Pancreas (tissue), 10 donors: ENCODE measurements at regions not wholly inside any gene's neighbourhood (a gene's known extent, or its start where the extent isn't known, plus 50 kb on each side); places are given as distances from the start of the nearest gene placed in this dataset.

Experiments
- ATAC-seq, 4 donors: fragments of 200-7000 bp; cut with Tn5 transposase; one replicate each; pipeline versions ENCODE4 v1.8.0 to v1.9.1; 2020; ENCODE audit warnings: mild to moderate bottlenecking in 4 of 4, moderate library complexity in 4 of 4
- DNase-seq, 6 donors: peaks; one replicate each; pipeline ENCODE4 v3.0.0-alpha.2; 2020
- FAIRE-seq: peaks from 2 replicates; lab custom pipeline; 2012; peaks lifted over from hg19 to GRCh38; lab: Jason Lieb, UNC
- H3K27ac ChIP-seq, 4 donors: fragments of 200-600 bp; sonication (generic); 1 replicate in 3 of 4; 2 replicates in 1 of 4; pipeline versions ENCODE4 v1.5.0 to v1.8.0; 2020
- H3K27me3 ChIP-seq, 4 donors: fragments of 200-600 bp; one replicate each; pipeline ENCODE4 v1.8.0; 2021
- H3K36me3 ChIP-seq, 3 donors: fragments of 200-600 bp; sonication (generic) in 1 of 3; one replicate each; pipeline versions ENCODE4 v1.5.0 to v1.8.0; 2020 to 2021
- H3K4me1 ChIP-seq, 3 donors: fragments of 200-600 bp; one replicate each; pipeline ENCODE4 v1.8.0; 2021
- H3K4me3 ChIP-seq, 4 donors: fragments of 200-600 bp; sonication (generic) in 2 of 4; one replicate each; pipeline versions ENCODE4 v1.5.0 to v1.8.0; 2020 to 2021
- H3K9me3 ChIP-seq, 4 donors: fragments of 200-600 bp; one replicate each; pipeline ENCODE4 v1.8.0; 2021
- CTCF ChIP-seq, 4 donors: fragments of 200-600 bp; sonication (generic) in 3 of 4; IDR thresholded peaks; one replicate each; pipeline versions ENCODE4 v1.5.0 to v1.8.0; 2021; ENCODE audit warnings: antibody characterized with exemption in 4 of 4
- WGBS, 2 donors: extraction: QIAGEN DNeasy Blood & Tissue Kit; methylation state at CpG; one replicate each; pipeline ENCODE4 v1.1.7; 2013; 5-methylcytosine and 5-hydroxymethylcytosine counted together
- intact Hi-C, 3 donors: fragments of 100-400 bp; cut with DNase I; formaldehyde crosslinking; loops; one replicate each; pipeline versions ENCODE4 v1.11.1 to v1.14.2; 2022
- donor health status: healthy with polysubstance abuse.
- donor health status: DM: no; HTN: no; CAD: no; lungs with moderate emphysema.
- donor health status: DM: no; HTN: no; CAD: no.
- donor health status: control.
- donor health status: control.
- donor health status: Bipolar disorder and iron deficiency.
- donor health status: DM: yes; HTN: yes; CAD: no.
- donor health status: DM: no; HTN: no; CAD: no.
- donor health status: DM: no; HTN: no; CAD: no.
- donor health status: DM: yes; HTN: yes; CAD: no.

- ATAC-seq (no peak), FAIRE-seq (no peak), DNase-seq (no peak)
- no peaks in the 10 kb centered on the region for H3K9me3 ChIP-seq
- intact Hi-C loops, result no loop called here
- no peaks in the 10 kb centered on the region for H3K4me1 ChIP-seq
- H3K27ac ChIP-seq, result no peak overlapping the region
- H3K27me3 ChIP-seq, result peaks cover 0 to 6% (median 0%) of the 10 kb centered on the region in 4 donors
- no peak overlapping the region for H3K4me3 ChIP-seq
- H3K36me3 ChIP-seq, result no peaks in the 10 kb centered on the region
- WGBS, 2 donors, result 29 to 38% methylated on average over 4 of the region's 4 CpGs
- no peak for TF ChIP-seq CTCF (IDR thresholded peaks at IDR 0.05)
Observed at GRCh38 chr11:123330071-123330470, 100.0 kb upstream of the GRAMD1B start.

GRCh38 chr11:123328281-123328867 lies 101.7 kb upstream of the GRAMD1B start:
- TF ChIP-seq CTCF (IDR thresholded peaks at IDR 0.05), result no peak
- H3K36me3 ChIP-seq, result no peaks in the 10 kb centered on the region
- H3K4me3 ChIP-seq, result no peak overlapping the region
- peaks cover 0 to 6% (median 0%) of the 10 kb centered on the region in 4 donors for H3K27me3 ChIP-seq
- ATAC-seq (no peak), DNase-seq (no peak), FAIRE-seq (no peak)
- no peaks in the 10 kb centered on the region for H3K9me3 ChIP-seq
- no peak overlapping the region for H3K27ac ChIP-seq
- intact Hi-C loops, result no loop called here
- 57% methylated on average over 5 of the region's 5 CpGs for WGBS, 2 donors
- no peaks in the 10 kb centered on the region for H3K4me1 ChIP-seq

GRCh38 chr11:123325533-123325932 lies 104.5 kb upstream of the GRAMD1B start:
- no peak for DNase-seq
- Histone ChIP-seq H3K27me3 (peaks cover 0 to 5% (median 0%) of the 10 kb centered on the region in 4 donors), H3K36me3 (no peaks in the 10 kb centered on the region), H3K4me1 (no peaks in the 10 kb centered on the region), H3K4me3 (no peak overlapping the region), H3K9me3 (no peaks in the 10 kb centered on the region), H3K27ac (no peak overlapping the region)
- WGBS, 2 donors, result 56 to 76% methylated on average over 3 of the region's 3 CpGs
- intact Hi-C loops, result no loop called here
- TF ChIP-seq CTCF (IDR thresholded peaks at IDR 0.05), result no peak
- no peak for ATAC-seq
- no peak for FAIRE-seq

GRCh38 chr11:123323568-123323967 lies 106.5 kb upstream of the GRAMD1B start:
- no peak for TF ChIP-seq CTCF (IDR thresholded peaks at IDR 0.05)
- ATAC-seq (no peak), DNase-seq (no peak), FAIRE-seq (no peak)
- 21 to 31% methylated on average over 3 of the region's 3 CpGs for WGBS, 2 donors
- H3K27me3 ChIP-seq, result peaks cover 0 to 5% (median 0%) of the 10 kb centered on the region in 4 donors
- no peak overlapping the region for H3K27ac ChIP-seq
- no peaks in the 10 kb centered on the region for H3K9me3 ChIP-seq
- no peaks in the 10 kb centered on the region for H3K4me1 ChIP-seq
- H3K4me3 ChIP-seq, result no peak overlapping the region
- H3K36me3 ChIP-seq, result no peaks in the 10 kb centered on the region
- intact Hi-C loops, result no loop called here

GRCh38 chr11:123321636-123322035 lies 108.4 kb upstream of the GRAMD1B start:
- intact Hi-C loops, result no loop called here
- H3K9me3 ChIP-seq, result no peaks in the 10 kb centered on the region
- FAIRE-seq (no peak), DNase-seq (no peak), ATAC-seq (no peak)
- WGBS, 2 donors, result 34 to 55% methylated on average over 3 of the region's 3 CpGs
- no peak for TF ChIP-seq CTCF (IDR thresholded peaks at IDR 0.05)
- H3K27me3 ChIP-seq, result peaks cover 0 to 5% (median 0%) of the 10 kb centered on the region in 4 donors
- no peak overlapping the region for H3K27ac ChIP-seq
- H3K4me3 ChIP-seq, result no peak overlapping the region
- no peaks in the 10 kb centered on the region for H3K36me3 ChIP-seq
- H3K4me1 ChIP-seq, result no peaks in the 10 kb centered on the region
